GM12878 (cell line): ENCODE measurements at regions not wholly inside any gene's neighbourhood (a gene's known extent, or its start where the extent isn't known, plus 50 kb on each side); places are given as distances from the start of the nearest gene placed in this dataset.

Experiments
- ATAC-seq: fragments of 200-7000 bp; cut with Tn5 transposase; 3 replicates; pipeline ENCODE4 v1.9.1; 2020; ENCODE audit warnings: mild to moderate bottlenecking, moderate library complexity
- BruUV-seq: library from RNA; stranded (reverse); fragments of 400-500 nt; replicated peaks from 2 replicates; lab custom pipeline; 2021; lab: Mats Ljungman, UMichigan
- CTCF ChIA-PET: fragments of 300-600 bp; sonication (Branson Sonifier 250); formaldehyde crosslinking; extraction: SDS; loops from one replicate; lab custom pipeline; 2021; ENCODE audit warnings: inconsistent platforms; lab: Yijun Ruan, JAX
- POLR2A ChIA-PET: fragments of 350-600 bp; formaldehyde crosslinking; extraction: SDS; loops from one replicate; lab custom pipeline; 2021; ENCODE audit warnings: inconsistent platforms; lab: Charles Lee
- RAD21 ChIA-PET: fragments of 300-600 bp; sonication (Branson Sonifier 250); formaldehyde crosslinking; loops from one replicate; lab custom pipeline; 2023; ENCODE audit warnings: antibody characterized with exemption; ENCODE audit not compliant: unreplicated experiment; lab: Charles Lee
- SMC1A ChIA-PET: fragments of 300-600 bp; sonication (Branson Sonifier 250); formaldehyde crosslinking; loops from one replicate; lab custom pipeline; 2023; ENCODE audit not compliant: unreplicated experiment, uncharacterized antibody; lab: Charles Lee
- DNase-seq: peaks from one replicate; pipeline ENCODE4 v3.0.0-alpha.2; 2011; ENCODE audit warnings: low read depth, low spot score
- FAIRE-seq: peaks from 3 replicates; lab custom pipeline; 2011; peaks lifted over from hg19 to GRCh38; lab: Jason Lieb, UNC
- H2AFZ ChIP-seq: 2 replicates; pipeline ENCODE4 v1.6.0; 2011; ENCODE audit warnings: low read depth, low read length, control low read depth; ENCODE audit not compliant: control insufficient read depth
- H3K27ac ChIP-seq: 2 replicates; pipeline ENCODE4 v1.5.1; 2011; ENCODE audit warnings: control low read depth; ENCODE audit not compliant: control insufficient read depth, insufficient read depth
- H3K27me3 ChIP-seq, 2 experiments: replicated peaks in 1 of 2; 2 replicates each; pipeline versions ENCODE4 v1.6.0 to v1.6.1; 2011; ENCODE audit warnings: low read length in 1 of 2; ENCODE audit not compliant: control insufficient read depth in 2 of 2, insufficient read depth in 2 of 2
- H3K36me3 ChIP-seq, 2 experiments: 2 replicates each; pipeline ENCODE4 v1.5.1; 2011; ENCODE audit warnings: low read length in 1 of 2; ENCODE audit not compliant: control insufficient read depth in 2 of 2, insufficient read depth in 2 of 2
- H3K4me1 ChIP-seq: 2 replicates; pipeline ENCODE4 v1.6.1; 2011; ENCODE audit warnings: mild to moderate bottlenecking, low read length, moderate library complexity, mixed read lengths; ENCODE audit not compliant: control insufficient read depth, insufficient read depth
- H3K4me2 ChIP-seq: 2 replicates; pipeline ENCODE4 v1.6.0; 2011; ENCODE audit warnings: control low read depth; ENCODE audit not compliant: control insufficient read depth, insufficient read depth
- H3K4me3 ChIP-seq: fragments of 200-600 bp; sonication (generic); 2 replicates; pipeline ENCODE4 v1.5.1; 2016
- H3K79me2 ChIP-seq: 2 replicates; pipeline ENCODE4 v1.6.0; 2011; ENCODE audit warnings: low read length; ENCODE audit not compliant: control insufficient read depth, insufficient read depth
- H3K9ac ChIP-seq: 2 replicates; pipeline ENCODE4 v1.8.0; 2011; ENCODE audit warnings: low read length, control low read depth, mixed read lengths; ENCODE audit not compliant: control insufficient read depth, insufficient read depth
- H3K9me3 ChIP-seq: replicated peaks from 3 replicates; pipeline ENCODE4 v1.5.1; 2011; ENCODE audit warnings: mild to moderate bottlenecking, low read length; ENCODE audit not compliant: control insufficient read depth, insufficient read depth
- H4K20me1 ChIP-seq: 2 replicates; pipeline ENCODE4 v1.6.0; 2011; ENCODE audit not compliant: control insufficient read depth, insufficient read depth
- ATF7 ChIP-seq: fragments of 450-650 bp; IDR thresholded peaks from 2 replicates; pipeline ENCODE4 v1.6.1; 2016; ENCODE audit warnings: low read depth, mild to moderate bottlenecking
- BACH1 ChIP-seq: fragments of 450-650 bp; IDR thresholded peaks from 2 replicates; pipeline ENCODE4 v1.6.1; 2017; ENCODE audit warnings: mild to moderate bottlenecking, borderline replicate concordance
- CBFB ChIP-seq: IDR thresholded peaks from 2 replicates; pipeline ENCODE4 v1.6.1; 2016; ENCODE audit warnings: antibody characterized with exemption, low read depth
- GABPA ChIP-seq: IDR thresholded peaks from 2 replicates; pipeline ENCODE4 v1.6.1; 2014; ENCODE audit warnings: antibody characterized with exemption, low read depth, mild to moderate bottlenecking, inconsistent platforms
- HDAC6 ChIP-seq: fragments of 200-600 bp; sonication (generic); IDR thresholded peaks from one replicate; pipeline ENCODE4 v1.8.0; 2017; ENCODE audit warnings: antibody characterized with exemption; ENCODE audit not compliant: unreplicated experiment
- IKZF2 ChIP-seq, 2 experiments: fragments of 450-650 bp; IDR thresholded peaks; 2 replicates each; pipeline ENCODE4 v1.6.1; 2017; ENCODE audit warnings: mild to moderate bottlenecking in 2 of 2, moderate library complexity in 2 of 2
- NFIC ChIP-seq: IDR thresholded peaks from 2 replicates; pipeline ENCODE4 v1.6.1; 2012; ENCODE audit warnings: low read depth, mild to moderate bottlenecking, inconsistent platforms, low read length, moderate library complexity
- POLR2AphosphoS5 ChIP-seq: IDR thresholded peaks from 2 replicates; pipeline ENCODE4 v1.6.1; 2011; ENCODE audit warnings: mild to moderate bottlenecking, low read length, inconsistent platforms
- RELA ChIP-seq: fragments of 450-650 bp; IDR thresholded peaks from 2 replicates; pipeline ENCODE4 v1.8.0; 2014; ENCODE audit warnings: borderline replicate concordance; ENCODE audit not compliant: partially characterized antibody
- SUZ12 ChIP-seq: fragments of 200-600 bp; sonication (generic); IDR thresholded peaks from one replicate; pipeline ENCODE4 v1.6.1; 2018; ENCODE audit warnings: antibody characterized with exemption, mild to moderate bottlenecking; ENCODE audit not compliant: unreplicated experiment
- ZNF207 ChIP-seq: fragments of 450-650 bp; IDR thresholded peaks from 2 replicates; pipeline ENCODE4 v1.6.1; 2014; ENCODE audit warnings: antibody characterized with exemption, mild to moderate bottlenecking, borderline replicate concordance
- WGBS: methylation state at CpG from one replicate; pipeline ENCODE4 v1.1.6; 2016; ENCODE audit warnings: low lambda C conversion rate; ENCODE audit not compliant: insufficient replicate concordance, insufficient coverage; ENCODE audit errors: missing lambda C conversion rate; 5-methylcytosine and 5-hydroxymethylcytosine counted together
- in situ Hi-C: fragments of 300-500 bp; cut with MboI; formaldehyde crosslinking; loops from 9 replicates; pipeline ENCODE4 v1.14.3; 2018; ENCODE audit warnings: mixed read lengths
- intact Hi-C: fragments of 100-400 bp; cut with micrococcal nuclease; formaldehyde crosslinking; loops from one replicate; pipeline ENCODE4 v1.14.2; 2022; ENCODE audit not compliant: unreplicated experiment
- TF ChIP-seq, protein P1 (sequence below): fragments of 450-650 bp; IDR thresholded peaks from 2 replicates; pipeline ENCODE4 v1.6.1; 2017; ENCODE audit warnings: antibody characterized with exemption, mild to moderate bottlenecking, moderate library complexity
- TF ChIP-seq, protein P2 (sequence below): IDR thresholded peaks from 2 replicates; pipeline ENCODE4 v1.6.1; 2011; ENCODE audit warnings: low read depth, mild to moderate bottlenecking, low read length, moderate library complexity, borderline replicate concordance; ENCODE audit errors: extremely low read depth
- TF ChIP-seq, protein P3 (sequence below): fragments of 450-650 bp; IDR thresholded peaks from 2 replicates; pipeline ENCODE4 v1.6.1; 2017; ENCODE audit warnings: mild to moderate bottlenecking, moderate library complexity
- TF ChIP-seq, protein P4 (sequence below): fragments of 450-650 bp; IDR thresholded peaks from 2 replicates; pipeline ENCODE4 v1.6.1; 2018; ENCODE audit warnings: borderline replicate concordance, mild to moderate bottlenecking; ENCODE audit not compliant: partially characterized antibody

DNA sequence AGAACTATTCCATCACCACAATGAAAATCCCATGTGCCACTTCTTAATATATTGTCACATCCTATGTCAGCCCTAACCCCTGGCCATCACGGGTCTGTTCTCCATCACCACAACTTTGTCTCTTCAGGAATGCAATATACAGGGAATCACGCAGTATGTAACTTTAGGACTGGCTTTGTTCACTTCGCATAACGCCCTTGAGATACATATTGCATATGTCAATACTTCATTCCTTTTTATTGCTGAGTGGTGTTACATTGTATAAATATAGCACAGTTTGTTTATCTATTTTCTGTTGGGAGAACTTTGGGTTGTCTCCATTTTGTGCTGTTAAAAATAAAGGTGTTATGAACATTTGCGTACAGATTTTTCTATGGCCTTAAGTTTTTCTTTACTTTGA is 195.4 kb upstream of the ZMIZ1 start:
- no peak for ATAC-seq
- BruUV-seq = no TSS peak
- Histone ChIP-seq H3K9ac (no peak overlapping the region), H3K27ac (no peak overlapping the region), H3K9me3 (no peaks in the 10 kb centered on the region), H3K27me3 (peaks cover 2 to 3% of the 10 kb centered on the region in 2 experiments; a peak in 3 of 4 replicates), H3K4me1 (no peaks in the 10 kb centered on the region), H3K4me3 (no peak overlapping the region), H4K20me1 (no peaks in the 10 kb centered on the region), H3K79me2 (no peaks in the 10 kb centered on the region), H2AFZ (no peak overlapping the region), H3K4me2 (no peak overlapping the region), H3K36me3 (no peaks in the 10 kb centered on the region)
- TF ChIP-seq HDAC6 (no peak), SUZ12 (no peak), CBFB (no peak), POLR2AphosphoS5 (no peak), ATF7 (no peak), GABPA (no peak), IKZF2 (IDR thresholded peaks at IDR 0.05) (no peak), ZNF207 (no peak), BACH1 (no peak), RELA (no peak), NFIC (no peak)
- TF ChIP-seq, protein P1, sequence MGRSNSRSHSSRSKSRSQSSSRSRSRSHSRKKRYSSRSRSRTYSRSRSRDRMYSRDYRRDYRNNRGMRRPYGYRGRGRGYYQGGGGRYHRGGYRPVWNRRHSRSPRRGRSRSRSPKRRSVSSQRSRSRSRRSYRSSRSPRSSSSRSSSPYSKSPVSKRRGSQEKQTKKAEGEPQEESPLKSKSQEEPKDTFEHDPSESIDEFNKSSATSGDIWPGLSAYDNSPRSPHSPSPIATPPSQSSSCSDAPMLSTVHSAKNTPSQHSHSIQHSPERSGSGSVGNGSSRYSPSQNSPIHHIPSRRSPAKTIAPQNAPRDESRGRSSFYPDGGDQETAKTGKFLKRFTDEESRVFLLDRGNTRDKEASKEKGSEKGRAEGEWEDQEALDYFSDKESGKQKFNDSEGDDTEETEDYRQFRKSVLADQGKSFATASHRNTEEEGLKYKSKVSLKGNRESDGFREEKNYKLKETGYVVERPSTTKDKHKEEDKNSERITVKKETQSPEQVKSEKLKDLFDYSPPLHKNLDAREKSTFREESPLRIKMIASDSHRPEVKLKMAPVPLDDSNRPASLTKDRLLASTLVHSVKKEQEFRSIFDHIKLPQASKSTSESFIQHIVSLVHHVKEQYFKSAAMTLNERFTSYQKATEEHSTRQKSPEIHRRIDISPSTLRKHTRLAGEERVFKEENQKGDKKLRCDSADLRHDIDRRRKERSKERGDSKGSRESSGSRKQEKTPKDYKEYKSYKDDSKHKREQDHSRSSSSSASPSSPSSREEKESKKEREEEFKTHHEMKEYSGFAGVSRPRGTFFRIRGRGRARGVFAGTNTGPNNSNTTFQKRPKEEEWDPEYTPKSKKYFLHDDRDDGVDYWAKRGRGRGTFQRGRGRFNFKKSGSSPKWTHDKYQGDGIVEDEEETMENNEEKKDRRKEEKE = no peak
- TF ChIP-seq, protein P2, sequence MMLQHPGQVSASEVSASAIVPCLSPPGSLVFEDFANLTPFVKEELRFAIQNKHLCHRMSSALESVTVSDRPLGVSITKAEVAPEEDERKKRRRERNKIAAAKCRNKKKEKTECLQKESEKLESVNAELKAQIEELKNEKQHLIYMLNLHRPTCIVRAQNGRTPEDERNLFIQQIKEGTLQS = no peak
- TF ChIP-seq, protein P3, sequence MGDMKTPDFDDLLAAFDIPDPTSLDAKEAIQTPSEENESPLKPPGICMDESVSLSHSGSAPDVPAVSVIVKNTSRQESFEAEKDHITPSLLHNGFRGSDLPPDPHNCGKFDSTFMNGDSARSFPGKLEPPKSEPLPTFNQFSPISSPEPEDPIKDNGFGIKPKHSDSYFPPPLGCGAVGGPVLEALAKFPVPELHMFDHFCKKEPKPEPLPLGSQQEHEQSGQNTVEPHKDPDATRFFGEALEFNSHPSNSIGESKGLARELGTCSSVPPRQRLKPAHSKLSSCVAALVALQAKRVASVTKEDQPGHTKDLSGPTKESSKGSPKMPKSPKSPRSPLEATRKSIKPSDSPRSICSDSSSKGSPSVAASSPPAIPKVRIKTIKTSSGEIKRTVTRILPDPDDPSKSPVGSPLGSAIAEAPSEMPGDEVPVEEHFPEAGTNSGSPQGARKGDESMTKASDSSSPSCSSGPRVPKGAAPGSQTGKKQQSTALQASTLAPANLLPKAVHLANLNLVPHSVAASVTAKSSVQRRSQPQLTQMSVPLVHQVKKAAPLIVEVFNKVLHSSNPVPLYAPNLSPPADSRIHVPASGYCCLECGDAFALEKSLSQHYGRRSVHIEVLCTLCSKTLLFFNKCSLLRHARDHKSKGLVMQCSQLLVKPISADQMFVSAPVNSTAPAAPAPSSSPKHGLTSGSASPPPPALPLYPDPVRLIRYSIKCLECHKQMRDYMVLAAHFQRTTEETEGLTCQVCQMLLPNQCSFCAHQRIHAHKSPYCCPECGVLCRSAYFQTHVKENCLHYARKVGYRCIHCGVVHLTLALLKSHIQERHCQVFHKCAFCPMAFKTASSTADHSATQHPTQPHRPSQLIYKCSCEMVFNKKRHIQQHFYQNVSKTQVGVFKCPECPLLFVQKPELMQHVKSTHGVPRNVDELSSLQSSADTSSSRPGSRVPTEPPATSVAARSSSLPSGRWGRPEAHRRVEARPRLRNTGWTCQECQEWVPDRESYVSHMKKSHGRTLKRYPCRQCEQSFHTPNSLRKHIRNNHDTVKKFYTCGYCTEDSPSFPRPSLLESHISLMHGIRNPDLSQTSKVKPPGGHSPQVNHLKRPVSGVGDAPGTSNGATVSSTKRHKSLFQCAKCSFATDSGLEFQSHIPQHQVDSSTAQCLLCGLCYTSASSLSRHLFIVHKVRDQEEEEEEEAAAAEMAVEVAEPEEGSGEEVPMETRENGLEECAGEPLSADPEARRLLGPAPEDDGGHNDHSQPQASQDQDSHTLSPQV = no peak
- TF ChIP-seq, protein P4, sequence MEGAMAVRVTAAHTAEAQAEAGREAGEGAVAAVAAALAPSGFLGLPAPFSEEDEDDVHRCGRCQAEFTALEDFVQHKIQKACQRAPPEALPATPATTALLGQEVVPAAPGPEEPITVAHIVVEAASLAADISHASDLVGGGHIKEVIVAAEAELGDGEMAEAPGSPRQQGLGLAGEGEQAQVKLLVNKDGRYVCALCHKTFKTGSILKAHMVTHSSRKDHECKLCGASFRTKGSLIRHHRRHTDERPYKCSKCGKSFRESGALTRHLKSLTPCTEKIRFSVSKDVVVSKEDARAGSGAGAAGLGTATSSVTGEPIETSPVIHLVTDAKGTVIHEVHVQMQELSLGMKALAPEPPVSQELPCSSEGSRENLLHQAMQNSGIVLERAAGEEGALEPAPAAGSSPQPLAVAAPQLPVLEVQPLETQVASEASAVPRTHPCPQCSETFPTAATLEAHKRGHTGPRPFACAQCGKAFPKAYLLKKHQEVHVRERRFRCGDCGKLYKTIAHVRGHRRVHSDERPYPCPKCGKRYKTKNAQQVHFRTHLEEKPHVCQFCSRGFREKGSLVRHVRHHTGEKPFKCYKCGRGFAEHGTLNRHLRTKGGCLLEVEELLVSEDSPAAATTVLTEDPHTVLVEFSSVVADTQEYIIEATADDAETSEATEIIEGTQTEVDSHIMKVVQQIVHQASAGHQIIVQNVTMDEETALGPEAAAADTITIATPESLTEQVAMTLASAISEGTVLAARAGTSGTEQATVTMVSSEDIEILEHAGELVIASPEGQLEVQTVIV = no peak
- in situ Hi-C loops = no loop called here
- no peak for DNase-seq
- WGBS = 41% methylated on average over 5 of the region's 5 CpGs
- SMC1A ChIA-PET = no interaction called here
- intact Hi-C loops = no loop called here
- FAIRE-seq = no peak
- RAD21 ChIA-PET = no interaction called here
- CTCF ChIA-PET = no interaction called here
- POLR2A ChIA-PET = no interaction called here
